CD14-positive monocyte (primary cell): ENCODE measurements at regions not wholly inside any gene's neighbourhood (a gene's known extent, or its start where the extent isn't known, plus 50 kb on each side); places are given as distances from the start of the nearest gene placed in this dataset.

ENCODE experiments used
- DNase-seq, 3 donors: peaks; one replicate each; pipeline ENCODE4 v3.0.0-alpha.2; 2011 to 2022
- H2AFZ ChIP-seq: 2 replicates; pipeline ENCODE4 v1.6.0; 2012; ENCODE audit warnings: mild to moderate bottlenecking, low read depth, low read length, inconsistent platforms; ENCODE audit not compliant: insufficient read depth, poor library complexity, severe bottlenecking
- H3K27ac ChIP-seq, 2 donors: 1 replicate in 1 of 2; 2 replicates in 1 of 2; pipeline ENCODE4 v1.5.1; 2012 to 2013; ENCODE audit warnings: low read length in 2 of 2, control low read depth in 1 of 2, inconsistent platforms in 1 of 2, low read depth in 1 of 2, mild to moderate bottlenecking in 1 of 2
- H3K27me3 ChIP-seq, 2 donors: one replicate each; pipeline versions ENCODE4 v1.6.0 to v1.6.1; 2011 to 2013; ENCODE audit warnings: low read length in 2 of 2; ENCODE audit not compliant: control insufficient read depth in 2 of 2, insufficient read depth in 2 of 2
- H3K36me3 ChIP-seq, 2 donors: replicated peaks in 1 of 2; 1 replicate in 1 of 2; 2 replicates in 1 of 2; pipeline versions ENCODE4 v1.5.1 to v1.6.1; 2012 to 2013; ENCODE audit warnings: low read length in 2 of 2, control low read depth in 1 of 2, inconsistent platforms in 1 of 2, mild to moderate bottlenecking in 1 of 2; ENCODE audit not compliant: insufficient read depth in 2 of 2, control insufficient read depth in 1 of 2
- H3K4me1 ChIP-seq, 2 donors: 1 replicate in 1 of 2; 2 replicates in 1 of 2; pipeline versions ENCODE4 v1.5.1 to v1.6.1; 2012 to 2013; ENCODE audit warnings: low read length in 2 of 2, control low read depth in 1 of 2, inconsistent platforms in 1 of 2, mild to moderate bottlenecking in 1 of 2, moderate library complexity in 1 of 2; ENCODE audit not compliant: insufficient read depth in 2 of 2, control insufficient read depth in 1 of 2
- H3K4me2 ChIP-seq: replicated peaks from 2 replicates; pipeline ENCODE3; 2012; ENCODE audit warnings: low read length, moderate library complexity, mild to moderate bottlenecking; ENCODE audit not compliant: poor library complexity, severe bottlenecking; ENCODE audit errors: extremely low read depth
- H3K4me3 ChIP-seq, 3 experiments: fragments of 200-600 bp in 1 of 3; sonication (generic) in 1 of 3; replicated peaks in 1 of 3; 1 replicate in 2 of 3; 2 replicates in 1 of 3; pipeline ENCODE4 v1.5.1; 2011 to 2013; ENCODE audit warnings: low read length in 3 of 3, mild to moderate bottlenecking in 3 of 3, control low read depth in 2 of 3, low read depth in 2 of 3, inconsistent platforms in 1 of 3, moderate library complexity in 1 of 3
- H3K79me2 ChIP-seq: 2 replicates; pipeline ENCODE4 v1.6.0; 2012; ENCODE audit warnings: mild to moderate bottlenecking, control low read depth, inconsistent platforms, low read length, moderate library complexity; ENCODE audit not compliant: insufficient read depth
- H3K9ac ChIP-seq: 2 replicates; pipeline ENCODE4 v1.6.0; 2017; ENCODE audit warnings: low read length, mild to moderate bottlenecking; ENCODE audit not compliant: insufficient read depth, poor library complexity, severe bottlenecking
- H3K9me3 ChIP-seq, 2 donors: replicated peaks in 1 of 2; 1 replicate in 1 of 2; 2 replicates in 1 of 2; pipeline versions ENCODE4 v1.5.1 to v1.6.1; 2012 to 2013; ENCODE audit warnings: low read length in 2 of 2, control low read depth in 1 of 2; ENCODE audit not compliant: control insufficient read depth in 1 of 2, insufficient read depth in 1 of 2
- H4K20me1 ChIP-seq: 2 replicates; pipeline ENCODE4 v1.6.0; 2012; ENCODE audit warnings: mild to moderate bottlenecking, low read length, control low read depth, moderate library complexity; ENCODE audit not compliant: insufficient read depth
- H3K27ac Mint-ChIP-seq, 7 donors: one replicate each; pipeline ENCODE4 v1.8.0; 2020; ENCODE audit warnings: mild to moderate bottlenecking in 7 of 7, mixed read lengths in 7 of 7, moderate library complexity in 6 of 7, inconsistent platforms in 2 of 7
- H3K27me3 Mint-ChIP-seq, 3 donors: one replicate each; pipeline ENCODE4 v1.8.0; 2021 to 2022; ENCODE audit warnings: low read depth in 3 of 3, mild to moderate bottlenecking in 3 of 3, mixed read lengths in 3 of 3, moderate library complexity in 3 of 3, inconsistent platforms in 1 of 3
- H3K36me3 Mint-ChIP-seq, 2 donors: one replicate each; pipeline ENCODE4 v1.8.0; 2020; ENCODE audit warnings: mixed read lengths in 2 of 2, inconsistent platforms in 1 of 2, mild to moderate bottlenecking in 1 of 2
- H3K4me1 Mint-ChIP-seq: one replicate; pipeline ENCODE4 v1.8.0; 2020; ENCODE audit warnings: mild to moderate bottlenecking, mixed read lengths
- H3K4me3 Mint-ChIP-seq, 2 donors: one replicate each; pipeline ENCODE4 v1.8.0; 2020; ENCODE audit warnings: mild to moderate bottlenecking in 2 of 2, mixed read lengths in 2 of 2, moderate library complexity in 1 of 2
- H3K9me3 Mint-ChIP-seq, 7 donors: one replicate each; pipeline ENCODE4 v1.8.0; 2020 to 2022; ENCODE audit warnings: mixed read lengths in 7 of 7, mild to moderate bottlenecking in 6 of 7, moderate library complexity in 6 of 7, inconsistent platforms in 2 of 7
- CTCF ChIP-seq: fragments of 200-600 bp; IDR thresholded peaks from one replicate; pipeline ENCODE4 v1.8.0; 2022; ENCODE audit warnings: antibody characterized with exemption, mild to moderate bottlenecking
- WGBS: methylation state at CpG from one replicate; pipeline ENCODE4 v1.1.5; 2013; ENCODE audit warnings: missing lambda C conversion rate; ENCODE audit not compliant: insufficient coverage; 5-methylcytosine and 5-hydroxymethylcytosine counted together
- intact Hi-C, 2 donors: fragments of 100-400 bp; cut with micrococcal nuclease; formaldehyde crosslinking; loops; one replicate each; pipeline versions ENCODE4 v1.15.0 to v1.15.1; 2023

GRCh38 chr7:26469188-26469587 is 177.5 kb downstream of the SNX10 start:
- Histone ChIP-seq H3K79me2 (no peaks in the 10 kb centered on the region), H3K27me3 (no peaks in the 10 kb centered on the region), H3K9ac (no peak overlapping the region), H3K4me1 (no peaks in the 10 kb centered on the region), H3K4me3 (no peak overlapping the region), H3K27ac (no peak overlapping the region), H4K20me1 (no peaks in the 10 kb centered on the region), H3K36me3 (no peaks in the 10 kb centered on the region), H3K9me3 (no peaks in the 10 kb centered on the region), H2AFZ (no peak overlapping the region), H3K4me2 (no peak overlapping the region)
- peaks cover 0 to 2% (median 0%) of the 10 kb centered on the region in 3 donors for H3K27me3 Mint-ChIP-seq
- no peaks in the 10 kb centered on the region for H3K9me3 Mint-ChIP-seq
- H3K4me1 Mint-ChIP-seq, result peaks cover 3% of the 10 kb centered on the region
- H3K36me3 Mint-ChIP-seq, result no peaks in the 10 kb centered on the region
- no peak overlapping the region for H3K4me3 Mint-ChIP-seq
- no peak for DNase-seq
- H3K27ac Mint-ChIP-seq, result peak overlapping the region in 1 of 7 donors; percentile 18
- 100% methylated on average over 1 of the region's 1 CpG for WGBS
- TF ChIP-seq CTCF, result no peak
- intact Hi-C loops, result no loop called here

- no peak for TF ChIP-seq CTCF
- H3K9ac ChIP-seq, result no peak overlapping the region
- H3K4me2 ChIP-seq, result no peak overlapping the region
- H3K4me1 ChIP-seq, result no peaks in the 10 kb centered on the region
- Mint-ChIP-seq H3K9me3 (no peaks in the 10 kb centered on the region), H3K27ac (no peak overlapping the region), H3K4me1 (peaks cover 3% of the 10 kb centered on the region), H3K4me3 (no peak overlapping the region), H3K27me3 (peaks cover 0 to 2% (median 0%) of the 10 kb centered on the region in 3 donors), H3K36me3 (no peaks in the 10 kb centered on the region)
- H3K4me3 ChIP-seq, result no peak overlapping the region
- no peak overlapping the region for H3K27ac ChIP-seq
- H4K20me1 ChIP-seq, result no peaks in the 10 kb centered on the region
- WGBS, result 98% methylated on average over 6 of the region's 7 CpGs
- no peaks in the 10 kb centered on the region for H3K9me3 ChIP-seq
- H2AFZ ChIP-seq, result no peak overlapping the region
- H3K27me3 ChIP-seq, result no peaks in the 10 kb centered on the region
- no peaks in the 10 kb centered on the region for H3K79me2 ChIP-seq
- no peaks in the 10 kb centered on the region for H3K36me3 ChIP-seq
- no peak for DNase-seq
- intact Hi-C loops, result no loop called here
These were observed 179.0 kb downstream of the SNX10 start for GRCh38 chr7:26470691-26471090.
